H1 (cell line): ENCODE measurements at regions not wholly inside any gene's neighbourhood (a gene's known extent, or its start where the extent isn't known, plus 50 kb on each side); places are given as distances from the start of the nearest gene placed in this dataset.

Experiments
- BACH1 ChIP-seq: IDR thresholded peaks from 2 replicates; pipeline ENCODE4 v1.6.1; 2012; ENCODE audit warnings: low read length, improper control_type of control experiment
- CEBPB ChIP-seq: IDR thresholded peaks from 2 replicates; pipeline ENCODE4 v1.6.1; 2012; ENCODE audit warnings: low read depth, low read length
- CHD7 ChIP-seq: fragments of 300-600 bp; sonication (generic); IDR thresholded peaks from 2 replicates; pipeline ENCODE4 v1.7.1; 2012; ENCODE audit warnings: low read length, moderate library complexity, mild to moderate bottlenecking, inconsistent platforms; ENCODE audit not compliant: insufficient replicate concordance
- KDM4A ChIP-seq: IDR thresholded peaks from one replicate; pipeline ENCODE4 v1.7.1; 2012; ENCODE audit warnings: low read depth, mild to moderate bottlenecking, moderate library complexity, low read length, inconsistent platforms; ENCODE audit not compliant: severe bottlenecking
- MAX ChIP-seq: IDR thresholded peaks from 2 replicates; pipeline ENCODE4 v1.6.1; 2012; ENCODE audit warnings: inconsistent platforms
- TCF12 ChIP-seq: IDR thresholded peaks from 2 replicates; pipeline ENCODE4 v1.6.1; 2011; ENCODE audit warnings: low read depth, mild to moderate bottlenecking, low read length

GRCh38 chr3:163450698-163451097 lies 1627.6 kb downstream of the SI start (continued):
- no peak for TF ChIP-seq CHD7
- TF ChIP-seq TCF12 = no peak
- no peak for TF ChIP-seq KDM4A
- no peak for TF ChIP-seq BACH1
- TF ChIP-seq MAX = no peak
- TF ChIP-seq CEBPB = no peak
